ENCODE measurements at regions not wholly inside any gene's neighbourhood (a gene's known extent, or its start where the extent isn't known, plus 50 kb on each side); places are given as distances from the start of the nearest gene placed in this dataset.

DNA sequence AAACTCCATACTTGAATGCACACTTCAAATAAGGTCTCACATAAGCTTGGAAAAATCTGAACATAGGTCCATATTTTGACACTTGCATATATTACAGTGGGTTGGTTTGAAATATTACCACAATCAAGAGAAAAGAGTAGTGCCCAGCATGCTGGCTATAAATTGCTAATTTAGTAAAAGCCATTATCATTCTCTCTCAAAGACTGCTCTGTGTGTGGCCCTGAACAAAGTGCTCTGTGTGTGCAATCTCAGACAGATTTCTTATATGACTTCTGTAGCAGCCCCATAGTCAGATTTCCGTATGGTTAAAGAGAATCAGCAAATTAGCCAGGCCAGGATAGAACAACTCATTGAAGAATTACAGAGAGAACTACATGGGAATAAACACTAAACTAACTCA, 78.2 kb downstream of the LIG4 start:
- ChIA-PET CTCF (no interaction called here), POLR2A (ENCODE audit: unreplicated experiment) (no interaction called here)
- no peak for TF ChIP-seq EZH2 (IDR thresholded peaks at IDR 0.05; ENCODE audit: low read length, unreplicated experiment)
- no peak for TF ChIP-seq CTCF (conservative IDR thresholded peaks at IDR 0.05; ENCODE audit: low read depth, low read length)
- TF ChIP-seq EZH2phosphoT487 (IDR thresholded peaks at IDR 0.05; ENCODE audit: borderline replicate concordance, low read length), result no peak
- Histone ChIP-seq H3K9me3 (ENCODE audit: low read length) (no peaks in the 10 kb centered on the region), H3K27ac (ENCODE audit: low read length) (no peak overlapping the region), H3K9me2 (replicated peaks; ENCODE audit: low read length) (no peaks in the 10 kb centered on the region), H3K4me3 (ENCODE audit: low read length) (no peak overlapping the region), H4K20me1 (ENCODE audit: low read length) (no peaks in the 10 kb centered on the region), H3K36me3 (ENCODE audit: low read depth, low read length) (no peaks in the 10 kb centered on the region), H2AFZ (ENCODE audit: low read length) (no peak overlapping the region), H3K79me2 (ENCODE audit: low read length) (no peaks in the 10 kb centered on the region), H3K27me3 (ENCODE audit: low read length) (peaks cover 17% of the 10 kb centered on the region; the same call in 1 of the 2 replicates), H3K4me1 (ENCODE audit: insufficient read depth, low read length) (no peaks in the 10 kb centered on the region), H3K9ac (ENCODE audit: low read length) (no peak overlapping the region), H3K4me2 (ENCODE audit: low read length) (no peak overlapping the region), H3F3A (ENCODE audit: low read length, unreplicated experiment) (no peaks in the 10 kb centered on the region)
- ATAC-seq (no peak), DNase-seq (no peak)
- intact Hi-C loops (cut with micrococcal nuclease), result no loop called here
- BruUV-seq (replicated peaks), result no TSS peak

DNA sequence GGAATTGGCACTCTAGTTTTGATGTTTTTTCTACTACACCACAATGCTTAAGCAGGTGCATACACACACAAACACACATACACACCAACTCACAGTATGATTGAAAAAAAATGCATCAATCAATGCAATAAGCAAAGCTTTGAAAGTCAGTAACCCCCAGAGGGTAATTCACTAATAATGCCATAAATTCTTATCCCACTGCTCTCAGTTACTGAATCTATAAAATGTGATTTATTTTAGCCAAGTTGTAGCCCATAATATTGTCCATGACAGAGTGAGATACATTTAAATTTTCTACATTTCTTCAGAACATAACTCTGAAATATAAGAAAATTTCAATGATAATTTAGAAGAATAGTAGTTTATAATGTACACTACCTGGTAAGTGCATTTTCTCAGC, 87.9 kb downstream of the LIG4 start:
- H3K9me2 ChIP-seq (replicated peaks; ENCODE audit: low read length), result no peaks in the 10 kb centered on the region
- no peak overlapping the region for H3K4me2 ChIP-seq (ENCODE audit: low read length)
- no peaks in the 10 kb centered on the region for H3K79me2 ChIP-seq (ENCODE audit: low read length)
- H3K4me1 ChIP-seq (ENCODE audit: insufficient read depth, low read length), result no peaks in the 10 kb centered on the region
- H3K9ac ChIP-seq (ENCODE audit: low read length), result no peak overlapping the region
- no peaks in the 10 kb centered on the region for H3K27me3 ChIP-seq (ENCODE audit: low read length)
- H3K9me3 ChIP-seq (ENCODE audit: low read length), result no peaks in the 10 kb centered on the region
- no peaks in the 10 kb centered on the region for H4K20me1 ChIP-seq (ENCODE audit: low read length)
- ChIA-PET CTCF (no interaction called here), POLR2A (ENCODE audit: unreplicated experiment) (no interaction called here)
- intact Hi-C loops (cut with micrococcal nuclease), result no loop called here
- H3K36me3 ChIP-seq (ENCODE audit: low read depth, low read length), result no peaks in the 10 kb centered on the region
- H3K4me3 ChIP-seq (ENCODE audit: low read length), result no peak overlapping the region
- H3F3A ChIP-seq (ENCODE audit: low read length, unreplicated experiment), result no peaks in the 10 kb centered on the region
- no peak for TF ChIP-seq EZH2phosphoT487 (IDR thresholded peaks at IDR 0.05; ENCODE audit: borderline replicate concordance, low read length)
- TF ChIP-seq CTCF (conservative IDR thresholded peaks at IDR 0.05; ENCODE audit: low read depth, low read length), result no peak
- no peak for TF ChIP-seq EZH2 (IDR thresholded peaks at IDR 0.05; ENCODE audit: low read length, unreplicated experiment)
- no peak for ATAC-seq
- no peak for DNase-seq
- H3K27ac ChIP-seq (ENCODE audit: low read length), result no peak overlapping the region
- no TSS peak for BruUV-seq (replicated peaks)
- H2AFZ ChIP-seq (ENCODE audit: low read length), result no peak overlapping the region

- no peaks in the 10 kb centered on the region for H3K36me3 ChIP-seq (ENCODE audit: low read depth, low read length)
- CTCF ChIA-PET, result no interaction called here
- DNase-seq, result no peak
- H3K4me3 ChIP-seq (ENCODE audit: low read length), result no peak overlapping the region
- H3F3A ChIP-seq (ENCODE audit: low read length, unreplicated experiment), result no peaks in the 10 kb centered on the region
- POLR2A ChIA-PET (ENCODE audit: unreplicated experiment), result no interaction called here
- no peaks in the 10 kb centered on the region for H3K9me2 ChIP-seq (replicated peaks; ENCODE audit: low read length)
- H3K4me2 ChIP-seq (ENCODE audit: low read length), result no peak overlapping the region
- H3K27ac ChIP-seq (ENCODE audit: low read length), result no peak overlapping the region
- no peaks in the 10 kb centered on the region for H3K4me1 ChIP-seq (ENCODE audit: insufficient read depth, low read length)
- intact Hi-C loops (cut with micrococcal nuclease), result no loop called here
- no peak for ATAC-seq
- H3K9me3 ChIP-seq (ENCODE audit: low read length), result no peaks in the 10 kb centered on the region
- no peaks in the 10 kb centered on the region for H3K79me2 ChIP-seq (ENCODE audit: low read length)
- no peaks in the 10 kb centered on the region for H3K27me3 ChIP-seq (ENCODE audit: low read length)
- no peak for TF ChIP-seq EZH2 (IDR thresholded peaks at IDR 0.05; ENCODE audit: low read length, unreplicated experiment)
- no peak for TF ChIP-seq CTCF (conservative IDR thresholded peaks at IDR 0.05; ENCODE audit: low read depth, low read length)
- no peak for TF ChIP-seq EZH2phosphoT487 (IDR thresholded peaks at IDR 0.05; ENCODE audit: borderline replicate concordance, low read length)
- no peak overlapping the region for H2AFZ ChIP-seq (ENCODE audit: low read length)
- no peaks in the 10 kb centered on the region for H4K20me1 ChIP-seq (ENCODE audit: low read length)
- BruUV-seq (replicated peaks), result no TSS peak
- H3K9ac ChIP-seq (ENCODE audit: low read length), result no peak overlapping the region
These were observed 89.3 kb downstream of the LIG4 start for GRCh38 chr13:108126056-108126455.

Measured in PC-3 (cell line).